ENCODE measurements at regions not wholly inside any gene's neighbourhood (a gene's known extent, or its start where the extent isn't known, plus 50 kb on each side); places are given as distances from the start of the nearest gene placed in this dataset.

- TF ChIP-seq CTCF (IDR thresholded peaks at IDR 0.05; ENCODE audit: low read depth, low read length), result no peak
- no peak for TF ChIP-seq POLR2A (IDR thresholded peaks at IDR 0.05; ENCODE audit: extremely low read depth, insufficient read length)
- TF ChIP-seq MYC (IDR thresholded peaks at IDR 0.05; ENCODE audit: low read depth, low read length), result no peak
- TF ChIP-seq MAX (IDR thresholded peaks at IDR 0.05; ENCODE audit: low read depth, low read length), result no peak
Observed at GRCh38 chr12:64943686-64944085, 119.2 kb downstream of the TBC1D30 start.
